NCI-H187 (cell line): ENCODE measurements at regions not wholly inside any gene's neighbourhood (a gene's known extent, or its start where the extent isn't known, plus 50 kb on each side); places are given as distances from the start of the nearest gene placed in this dataset.

Experiments
- DNase-seq, 2 experiments: peaks; one replicate each; lab custom pipeline; 2025; lab: John Stamatoyannopoulos, UW

DNA sequence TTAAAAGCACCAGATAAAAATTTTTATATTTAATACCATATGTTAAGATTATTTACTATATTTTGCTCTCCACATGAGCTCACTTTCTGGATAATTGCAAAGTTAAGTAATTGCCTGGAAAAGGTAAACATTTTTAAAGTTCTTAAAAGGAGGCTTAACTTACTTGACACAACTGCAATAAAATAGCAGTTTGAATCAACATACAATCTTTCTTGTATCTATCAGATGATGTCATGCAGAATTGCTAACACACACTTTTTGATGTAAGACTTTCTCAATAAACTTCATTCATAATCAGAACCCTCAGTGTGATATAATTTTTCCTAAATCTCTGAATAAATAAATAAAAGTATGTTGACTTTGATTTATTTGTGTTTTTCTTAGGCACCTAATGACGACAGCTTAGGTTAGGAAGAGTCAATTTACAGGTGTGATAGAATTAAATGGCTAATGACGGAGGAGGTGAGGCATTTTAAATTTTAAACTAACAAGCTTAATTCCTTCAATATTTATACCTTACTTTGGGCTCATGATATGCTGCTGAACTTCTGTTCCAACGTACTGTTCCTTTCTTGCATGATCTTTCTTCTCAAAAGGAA is 99.5 kb downstream of the LYPLAL1 start:
- DNase-seq = no peak

DNA sequence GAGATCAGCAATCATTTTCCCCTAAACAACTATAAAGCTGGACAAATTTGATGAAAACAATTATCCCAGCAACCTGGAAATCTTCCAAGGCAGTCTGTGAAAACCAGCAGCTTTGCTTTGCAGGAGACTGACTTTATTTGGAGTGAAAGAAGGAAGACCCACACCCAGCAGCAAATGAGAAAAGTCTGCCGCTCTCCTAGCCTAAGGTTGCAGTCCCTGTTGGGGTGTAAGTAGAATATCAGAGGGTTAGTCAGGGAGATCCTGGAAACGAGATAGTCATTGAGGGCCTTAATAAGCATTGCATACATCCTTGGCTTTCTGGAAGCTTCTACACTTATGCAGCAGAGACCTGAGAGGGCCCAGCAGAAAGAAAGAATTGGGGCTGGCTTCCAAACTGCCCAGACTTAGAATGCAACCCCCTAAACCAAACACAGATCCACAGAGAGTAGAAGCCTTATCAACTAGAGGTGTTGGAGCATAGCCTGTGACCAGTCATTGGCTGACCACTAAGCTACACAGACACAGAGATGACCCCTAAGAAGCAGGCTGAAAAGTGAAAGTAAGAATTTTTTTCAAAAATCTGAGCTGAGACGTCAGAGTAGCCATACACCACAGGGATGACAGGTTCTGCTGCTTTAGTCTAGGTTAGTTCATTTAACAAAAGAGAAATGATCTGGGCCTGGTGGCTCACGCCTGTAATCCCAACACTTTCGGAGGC is 98.3 kb downstream of the LYPLAL1 start:
- no peak for DNase-seq

GRCh38 chr1:219269171-219269570 is 95.5 kb downstream of the LYPLAL1 start:
- no peak for DNase-seq

DNA sequence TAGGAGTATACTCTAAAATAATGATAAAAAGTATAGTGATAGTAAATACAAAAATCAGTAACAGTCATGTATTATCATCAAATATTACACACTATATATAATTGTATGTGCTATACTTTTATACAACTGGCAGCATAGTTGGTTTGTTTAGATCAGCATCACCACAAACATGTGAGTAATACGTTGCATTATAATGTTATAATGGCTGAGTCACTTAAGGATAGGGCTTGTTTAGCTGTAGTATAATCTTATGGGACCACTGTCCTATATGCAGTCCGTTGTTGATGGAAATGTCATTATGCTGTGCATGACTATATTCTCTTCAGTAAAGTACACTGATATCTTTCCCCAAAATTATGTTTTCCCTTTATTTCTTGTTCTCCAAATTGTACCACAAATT is 92.8 kb downstream of the LYPLAL1 start:
- no peak for DNase-seq

DNA sequence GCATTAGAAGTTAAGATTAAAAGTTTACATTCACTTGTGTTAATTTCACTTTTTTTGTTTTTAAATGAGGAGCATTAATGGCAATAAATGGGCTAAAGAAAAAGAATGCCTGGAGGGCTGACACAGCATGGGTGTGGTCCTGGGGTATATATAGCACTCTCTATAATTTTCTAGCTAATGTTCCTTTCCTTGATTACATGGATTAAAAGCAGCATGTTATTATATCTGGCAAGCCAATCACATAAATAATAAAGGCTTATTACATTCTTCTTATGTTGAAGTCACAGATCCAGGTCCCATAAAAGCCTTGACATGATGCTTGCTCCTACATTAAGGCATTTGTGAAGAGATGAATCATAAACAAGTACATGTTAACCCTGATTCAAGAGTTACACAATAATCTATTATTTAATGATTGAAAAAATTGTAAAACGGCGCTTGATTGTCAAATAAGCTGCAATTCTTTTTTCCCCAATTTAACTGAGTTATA is 91.4 kb downstream of the LYPLAL1 start:
- no peak for DNase-seq

GRCh38 chr1:219264561-219264960 is 90.9 kb downstream of the LYPLAL1 start:
- no peak for DNase-seq
